ENCODE measurements at regions not wholly inside any gene's neighbourhood (a gene's known extent, or its start where the extent isn't known, plus 50 kb on each side); places are given as distances from the start of the nearest gene placed in this dataset.

DNA sequence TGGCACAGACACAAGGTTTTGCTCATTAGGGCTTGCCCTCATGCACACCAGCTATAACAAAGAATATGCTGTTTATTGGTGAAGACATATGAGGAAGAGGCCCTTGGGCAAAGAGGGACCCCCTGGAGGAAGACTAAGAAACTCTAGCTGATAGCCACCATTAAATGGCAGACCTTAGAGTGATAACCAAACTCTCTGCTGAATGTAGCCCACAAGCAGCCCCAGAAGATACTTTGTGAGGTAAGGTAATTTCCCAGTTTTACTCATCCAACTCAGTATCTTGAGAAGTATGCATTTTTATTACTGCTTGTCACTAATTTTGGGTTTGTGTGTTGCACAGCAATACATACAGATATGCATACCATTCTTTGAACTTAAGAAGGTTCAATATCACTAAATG lies 563.3 kb downstream of the DOK5 start:
- Histone ChIP-seq H3K4me3 (ENCODE audit: low read depth, low read length) (no peak overlapping the region), H3K27ac (ENCODE audit: low read depth, low read length) (no peak overlapping the region), H3K9me3 (ENCODE audit: control insufficient read depth, insufficient read depth, low read length) (peaks cover 21% of the 10 kb centered on the region; the same call in 1 of the 2 replicates), H3K27me3 (ENCODE audit: control insufficient read depth, insufficient read depth, low read length) (no peaks in the 10 kb centered on the region)
- DNase-seq (ENCODE audit: low read depth, low spot score) = no peak
- CTCF ChIA-PET = no interaction called here
- POLR2A ChIA-PET = no interaction called here
- TF ChIP-seq, protein P1, sequence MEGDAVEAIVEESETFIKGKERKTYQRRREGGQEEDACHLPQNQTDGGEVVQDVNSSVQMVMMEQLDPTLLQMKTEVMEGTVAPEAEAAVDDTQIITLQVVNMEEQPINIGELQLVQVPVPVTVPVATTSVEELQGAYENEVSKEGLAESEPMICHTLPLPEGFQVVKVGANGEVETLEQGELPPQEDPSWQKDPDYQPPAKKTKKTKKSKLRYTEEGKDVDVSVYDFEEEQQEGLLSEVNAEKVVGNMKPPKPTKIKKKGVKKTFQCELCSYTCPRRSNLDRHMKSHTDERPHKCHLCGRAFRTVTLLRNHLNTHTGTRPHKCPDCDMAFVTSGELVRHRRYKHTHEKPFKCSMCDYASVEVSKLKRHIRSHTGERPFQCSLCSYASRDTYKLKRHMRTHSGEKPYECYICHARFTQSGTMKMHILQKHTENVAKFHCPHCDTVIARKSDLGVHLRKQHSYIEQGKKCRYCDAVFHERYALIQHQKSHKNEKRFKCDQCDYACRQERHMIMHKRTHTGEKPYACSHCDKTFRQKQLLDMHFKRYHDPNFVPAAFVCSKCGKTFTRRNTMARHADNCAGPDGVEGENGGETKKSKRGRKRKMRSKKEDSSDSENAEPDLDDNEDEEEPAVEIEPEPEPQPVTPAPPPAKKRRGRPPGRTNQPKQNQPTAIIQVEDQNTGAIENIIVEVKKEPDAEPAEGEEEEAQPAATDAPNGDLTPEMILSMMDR (IDR thresholded peaks at IDR 0.05; ENCODE audit: low read depth, low read length) = no peak

DNA sequence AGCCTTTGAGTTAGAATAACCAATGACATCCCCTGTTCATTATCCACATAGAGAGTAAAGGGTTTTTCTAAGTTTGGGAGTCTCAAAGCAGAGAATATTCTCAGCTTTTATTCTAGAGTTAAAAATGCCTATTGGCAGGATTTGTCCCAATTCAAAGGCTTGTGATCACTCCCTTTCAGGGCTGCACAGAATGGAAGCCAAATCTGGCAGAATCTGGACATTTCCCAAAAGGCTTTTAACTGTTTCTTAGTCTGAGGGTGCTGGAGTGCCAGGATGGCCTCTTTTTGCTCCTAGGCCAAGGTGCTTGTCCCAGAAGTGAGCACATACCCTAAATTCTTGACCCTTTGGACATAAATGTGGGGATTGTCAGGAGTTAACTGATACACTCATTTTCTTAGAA lies 556.6 kb downstream of the DOK5 start:
- Histone ChIP-seq H3K4me3 (ENCODE audit: low read depth, low read length) (no peak overlapping the region), H3K9me3 (ENCODE audit: control insufficient read depth, insufficient read depth, low read length) (peaks cover 31% of the 10 kb centered on the region; the same call in 1 of the 2 replicates), H3K27ac (ENCODE audit: low read depth, low read length) (no peak overlapping the region), H3K27me3 (ENCODE audit: control insufficient read depth, insufficient read depth, low read length) (no peaks in the 10 kb centered on the region)
- TF ChIP-seq, protein P1 (IDR thresholded peaks at IDR 0.05; ENCODE audit: low read depth, low read length) = no peak
- POLR2A ChIA-PET = no interaction called here
- no peak for DNase-seq (ENCODE audit: low read depth, low spot score)
- CTCF ChIA-PET = no interaction called here

DNA sequence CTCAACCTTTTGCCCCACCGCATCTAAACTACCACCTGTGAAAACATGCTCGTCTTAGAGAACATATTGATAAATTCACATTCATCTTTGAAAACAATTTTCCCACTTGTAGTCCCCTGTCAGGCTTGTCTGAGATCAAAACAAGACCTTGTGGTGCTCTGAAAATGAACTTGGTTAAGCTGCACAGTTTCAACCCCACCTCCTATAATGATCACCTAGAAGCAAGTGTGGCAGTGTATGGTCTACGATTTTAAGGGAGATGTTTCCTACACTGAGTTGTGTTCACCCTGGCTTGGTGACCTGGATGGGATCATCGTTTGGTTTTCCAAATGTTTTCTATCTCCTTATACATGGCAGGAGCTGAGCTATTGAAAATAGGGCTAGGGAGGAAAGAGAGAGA lies 539.4 kb downstream of the DOK5 start:
- TF ChIP-seq, protein P1 (IDR thresholded peaks at IDR 0.05; ENCODE audit: low read depth, low read length) = no peak
- CTCF ChIA-PET = no interaction called here
- Histone ChIP-seq H3K9me3 (ENCODE audit: control insufficient read depth, insufficient read depth, low read length) (peaks cover 15% of the 10 kb centered on the region; the same call in 1 of the 2 replicates), H3K4me3 (ENCODE audit: low read depth, low read length) (no peak overlapping the region), H3K27ac (ENCODE audit: low read depth, low read length) (no peak overlapping the region), H3K27me3 (ENCODE audit: control insufficient read depth, insufficient read depth, low read length) (no peaks in the 10 kb centered on the region)
- POLR2A ChIA-PET = no interaction called here
- DNase-seq (ENCODE audit: low read depth, low spot score) = no peak

DNA sequence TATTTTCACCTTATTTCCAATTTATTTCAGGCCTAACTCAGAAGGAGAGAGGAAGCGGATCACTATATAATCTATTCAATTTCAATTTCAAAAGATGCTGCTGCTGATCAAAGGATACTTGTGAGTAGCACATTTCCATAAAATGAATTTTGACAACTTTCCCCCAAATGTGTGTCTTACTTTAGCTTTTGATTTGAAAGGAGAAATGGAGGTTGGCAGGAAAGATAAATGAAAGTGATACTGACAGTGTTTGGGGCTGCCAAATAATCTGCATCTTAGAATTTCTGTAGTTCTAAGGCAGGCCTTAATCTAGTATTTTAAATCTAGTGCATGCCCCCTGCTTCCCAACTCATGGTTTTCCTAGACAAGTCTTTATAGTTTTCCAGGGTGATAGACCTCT lies 535.4 kb downstream of the DOK5 start:
- Histone ChIP-seq H3K9me3 (ENCODE audit: control insufficient read depth, insufficient read depth, low read length) (peaks cover 15% of the 10 kb centered on the region; the same call in 1 of the 2 replicates), H3K4me3 (ENCODE audit: low read depth, low read length) (no peak overlapping the region), H3K27ac (ENCODE audit: low read depth, low read length) (no peak overlapping the region), H3K27me3 (ENCODE audit: control insufficient read depth, insufficient read depth, low read length) (no peaks in the 10 kb centered on the region)
- no peak for DNase-seq (ENCODE audit: low read depth, low spot score)
- ChIA-PET POLR2A (no interaction called here), CTCF (no interaction called here)
- TF ChIP-seq, protein P1 (IDR thresholded peaks at IDR 0.05; ENCODE audit: low read depth, low read length) = no peak

DNA sequence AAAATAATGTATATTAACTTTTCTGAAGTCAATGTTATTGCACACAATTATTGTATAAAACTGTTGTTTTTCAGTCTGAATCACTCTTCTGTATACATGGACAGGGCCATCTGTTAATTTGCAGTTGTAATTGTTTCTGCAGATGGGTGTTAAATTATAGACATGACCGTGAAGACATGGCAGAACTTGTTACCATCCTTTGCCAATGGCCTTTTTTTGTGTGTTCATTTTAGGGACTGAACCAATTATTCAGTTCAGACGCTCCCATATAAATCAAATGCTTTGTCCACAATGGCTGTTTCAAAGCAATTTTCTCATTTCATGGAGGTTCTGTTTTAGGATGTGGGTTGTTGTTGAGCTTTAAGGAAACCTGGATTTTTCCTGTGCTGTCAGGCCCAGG lies 533.7 kb downstream of the DOK5 start:
- TF ChIP-seq, protein P1 (IDR thresholded peaks at IDR 0.05; ENCODE audit: low read depth, low read length) = no peak
- Histone ChIP-seq H3K9me3 (ENCODE audit: control insufficient read depth, insufficient read depth, low read length) (peaks cover 13% of the 10 kb centered on the region; the same call in 1 of the 2 replicates), H3K27me3 (ENCODE audit: control insufficient read depth, insufficient read depth, low read length) (no peaks in the 10 kb centered on the region), H3K27ac (ENCODE audit: low read depth, low read length) (no peak overlapping the region), H3K4me3 (ENCODE audit: low read depth, low read length) (no peak overlapping the region)
- POLR2A ChIA-PET = no interaction called here
- CTCF ChIA-PET = no interaction called here
- no peak for DNase-seq (ENCODE audit: low read depth, low spot score)

All from AG04450 (cell line).